H54 (cell line): ENCODE measurements at regions not wholly inside any gene's neighbourhood (a gene's known extent, or its start where the extent isn't known, plus 50 kb on each side); places are given as distances from the start of the nearest gene placed in this dataset.

Experiments
- DNase-seq: peaks from one replicate; pipeline ENCODE4 v3.0.0; 2011; ENCODE audit warnings: low spot score, mixed read lengths; ENCODE audit not compliant: insufficient read length
- FAIRE-seq: peaks from 3 replicates; lab custom pipeline; 2011; peaks lifted over from hg19 to GRCh38; lab: Jason Lieb, UNC
- POLR2A ChIP-seq: IDR thresholded peaks from 2 replicates; pipeline ENCODE4 v1.6.1; 2011; ENCODE audit warnings: low read depth, mild to moderate bottlenecking, low read length

DNA sequence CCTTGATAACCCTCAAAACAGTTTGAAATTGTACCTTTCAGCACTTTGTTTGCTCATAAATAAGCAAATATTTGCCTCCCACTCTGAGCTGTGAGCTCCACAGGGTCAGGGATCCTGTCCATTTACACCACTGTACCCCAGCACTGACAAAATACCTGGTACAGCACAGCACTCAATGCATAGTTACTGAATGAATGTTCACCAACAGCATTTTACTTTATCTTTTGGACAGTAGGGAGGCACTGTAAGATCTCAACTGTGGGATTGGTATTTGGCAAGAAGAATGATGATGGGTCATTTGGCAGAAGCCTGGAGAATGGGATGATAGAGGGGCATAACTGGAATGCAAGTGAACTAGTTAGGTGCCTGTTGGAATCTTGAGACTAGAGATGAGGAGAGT lies 127.2 kb upstream of the ARGLU1 start:
- no peak for TF ChIP-seq POLR2A
- DNase-seq (no peak), FAIRE-seq (no peak)

GRCh38 chr13:106691861-106692260 lies 123.9 kb upstream of the ARGLU1 start:
- TF ChIP-seq POLR2A, result no peak
- no peak for DNase-seq
- FAIRE-seq, result peak; percentile 23

- no peak for DNase-seq
- TF ChIP-seq POLR2A, result no peak
- no peak for FAIRE-seq
Observed at GRCh38 chr13:106691341-106691740, 123.4 kb upstream of the ARGLU1 start.

GRCh38 chr13:106690779-106691178 lies 122.8 kb upstream of the ARGLU1 start:
- FAIRE-seq (no peak), DNase-seq (no peak)
- no peak for TF ChIP-seq POLR2A

- DNase-seq, result no peak
- TF ChIP-seq POLR2A, result no peak
- no peak for FAIRE-seq
Observed at GRCh38 chr13:106689906-106690305, 122.0 kb upstream of the ARGLU1 start.

DNA sequence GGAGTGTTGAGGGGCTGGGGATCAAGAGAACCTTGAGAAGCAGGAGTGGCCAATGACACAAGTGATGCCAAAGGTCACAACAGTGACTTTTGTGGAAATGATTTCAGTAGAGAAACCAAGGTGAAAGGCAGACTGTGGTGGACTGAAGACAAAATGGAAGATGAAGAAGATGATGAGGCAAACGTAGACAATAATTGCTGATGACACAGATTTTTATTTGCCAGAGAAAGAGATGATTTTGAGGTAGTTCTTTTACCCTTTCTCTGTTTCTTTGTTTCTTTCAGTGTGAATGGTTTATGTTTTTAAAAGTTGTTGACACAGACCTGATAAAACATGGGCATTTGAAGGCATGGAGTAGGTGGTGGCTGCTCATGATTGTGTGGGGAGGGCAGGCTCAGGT lies 121.0 kb upstream of the ARGLU1 start:
- DNase-seq (no peak), FAIRE-seq (no peak)
- no peak for TF ChIP-seq POLR2A

GRCh38 chr13:106686163-106686562 lies 118.2 kb upstream of the ARGLU1 start:
- FAIRE-seq (no peak), DNase-seq (no peak)
- no peak for TF ChIP-seq POLR2A

DNA sequence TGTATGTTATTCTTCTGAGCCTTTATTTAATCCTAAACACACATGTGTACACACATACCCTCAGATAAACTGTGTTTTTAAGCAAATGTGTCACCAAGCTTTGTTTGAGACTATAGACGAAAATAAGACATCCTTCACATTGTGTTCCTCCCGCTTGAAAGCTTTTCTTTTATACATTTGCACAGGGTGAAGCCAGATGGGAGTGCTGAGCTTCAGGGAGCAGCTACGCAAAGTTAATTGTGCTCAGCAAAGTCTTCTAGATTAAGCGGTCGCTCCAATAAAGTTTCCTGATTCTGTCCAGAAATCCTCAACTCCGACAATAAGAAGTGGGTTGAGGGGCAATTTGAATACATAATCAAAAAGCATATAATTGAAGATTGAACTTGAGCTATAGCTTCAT lies 117.2 kb upstream of the ARGLU1 start:
- TF ChIP-seq POLR2A, result no peak
- DNase-seq (no peak), FAIRE-seq (no peak)

DNA sequence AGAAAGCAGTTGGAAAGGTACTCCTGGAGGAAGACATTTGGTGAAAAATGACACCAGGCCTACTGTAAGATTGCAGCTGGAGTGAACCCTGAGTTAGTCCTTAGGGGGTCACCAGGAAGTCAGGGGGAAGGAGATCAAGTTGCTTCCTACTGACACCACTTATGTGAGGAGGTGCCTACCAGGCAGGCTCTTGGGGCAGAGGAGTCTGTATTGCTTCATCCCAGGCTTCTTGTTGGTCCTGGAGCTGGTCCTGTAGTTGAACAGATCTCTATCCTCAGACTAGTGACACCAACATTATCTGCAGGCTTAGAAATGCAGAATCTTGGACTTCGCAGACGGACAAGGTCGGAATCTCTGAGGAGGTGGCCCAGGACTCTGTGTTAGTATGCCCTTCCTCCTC lies 116.0 kb upstream of the ARGLU1 start:
- DNase-seq, result no peak
- FAIRE-seq, result no peak
- TF ChIP-seq POLR2A, result no peak

DNA sequence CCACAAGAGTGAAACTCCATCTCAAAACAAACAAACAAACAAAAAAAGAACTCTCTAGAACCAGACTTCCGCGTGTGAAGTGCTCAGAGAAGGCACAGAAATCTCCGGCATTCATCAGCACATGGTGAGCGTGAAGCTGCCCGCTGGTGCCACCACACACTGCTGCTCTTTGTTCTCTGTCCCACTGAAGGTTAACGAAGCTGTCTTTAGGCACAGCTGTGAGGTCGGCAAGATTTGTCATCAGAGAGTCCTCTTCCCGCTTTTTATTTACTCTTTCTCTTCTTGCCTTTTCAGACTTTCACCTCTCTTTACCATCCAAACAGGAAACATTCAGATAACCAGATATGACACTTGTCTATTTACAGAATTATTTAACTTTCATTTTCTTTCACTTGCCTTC lies 115.2 kb upstream of the ARGLU1 start:
- FAIRE-seq (no peak), DNase-seq (no peak)
- TF ChIP-seq POLR2A, result no peak

GRCh38 chr13:106681997-106682396 lies 114.1 kb upstream of the ARGLU1 start:
- TF ChIP-seq POLR2A, result no peak
- FAIRE-seq, result no peak
- DNase-seq, result no peak

DNA sequence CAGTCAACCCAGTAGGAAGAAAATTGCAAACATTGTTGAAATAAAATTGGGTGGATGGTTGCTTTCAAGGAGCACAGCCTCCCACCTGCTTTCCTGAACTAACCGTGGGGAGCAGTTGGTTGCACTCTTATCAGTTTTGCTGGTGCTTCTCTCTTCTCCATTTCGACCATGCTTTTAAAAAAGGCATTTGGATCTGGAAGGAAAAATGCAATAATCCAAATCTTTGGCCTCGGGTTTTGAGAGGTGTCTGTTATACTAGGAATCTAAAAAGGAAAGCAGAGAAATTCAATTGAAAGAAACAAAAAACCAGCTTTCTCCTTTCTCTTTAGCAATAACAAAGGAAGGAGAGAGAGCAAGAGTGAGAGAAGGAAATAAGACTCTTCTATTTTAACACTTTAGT lies 113.6 kb upstream of the ARGLU1 start:
- no peak for FAIRE-seq
- no peak for DNase-seq
- no peak for TF ChIP-seq POLR2A

DNA sequence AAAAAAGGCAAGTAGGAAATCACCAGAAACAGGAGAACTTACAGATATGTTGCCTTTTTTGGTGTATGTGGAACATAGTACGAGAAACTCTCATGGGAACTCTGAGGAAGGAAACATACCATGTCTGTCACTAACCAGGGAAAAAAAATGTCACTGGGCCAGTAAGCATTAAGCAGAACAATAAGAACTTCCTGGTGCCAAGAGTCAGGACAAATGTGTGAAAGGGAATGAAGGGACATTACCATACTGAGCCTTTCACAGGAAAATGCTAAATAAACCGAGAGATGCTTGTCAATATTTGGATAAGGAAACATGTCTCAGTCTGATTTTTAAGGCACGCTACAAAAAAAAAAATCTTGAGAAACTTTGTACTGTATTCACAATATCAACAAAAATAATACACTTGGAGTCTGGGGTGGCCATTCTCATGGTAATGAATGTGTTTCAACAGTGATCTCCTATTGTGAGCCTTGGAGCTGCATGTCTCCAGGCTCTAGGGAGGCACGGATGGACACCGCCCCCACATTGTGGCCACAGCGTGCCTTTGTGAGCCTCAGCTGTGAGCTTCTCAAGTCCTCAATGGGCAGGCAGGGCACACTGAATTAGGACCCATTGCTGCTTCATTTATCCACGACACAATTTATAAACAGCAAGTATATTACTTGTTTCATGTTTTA lies 113.0 kb upstream of the ARGLU1 start:
- no peak for FAIRE-seq
- no peak for DNase-seq
- TF ChIP-seq POLR2A, result no peak

DNA sequence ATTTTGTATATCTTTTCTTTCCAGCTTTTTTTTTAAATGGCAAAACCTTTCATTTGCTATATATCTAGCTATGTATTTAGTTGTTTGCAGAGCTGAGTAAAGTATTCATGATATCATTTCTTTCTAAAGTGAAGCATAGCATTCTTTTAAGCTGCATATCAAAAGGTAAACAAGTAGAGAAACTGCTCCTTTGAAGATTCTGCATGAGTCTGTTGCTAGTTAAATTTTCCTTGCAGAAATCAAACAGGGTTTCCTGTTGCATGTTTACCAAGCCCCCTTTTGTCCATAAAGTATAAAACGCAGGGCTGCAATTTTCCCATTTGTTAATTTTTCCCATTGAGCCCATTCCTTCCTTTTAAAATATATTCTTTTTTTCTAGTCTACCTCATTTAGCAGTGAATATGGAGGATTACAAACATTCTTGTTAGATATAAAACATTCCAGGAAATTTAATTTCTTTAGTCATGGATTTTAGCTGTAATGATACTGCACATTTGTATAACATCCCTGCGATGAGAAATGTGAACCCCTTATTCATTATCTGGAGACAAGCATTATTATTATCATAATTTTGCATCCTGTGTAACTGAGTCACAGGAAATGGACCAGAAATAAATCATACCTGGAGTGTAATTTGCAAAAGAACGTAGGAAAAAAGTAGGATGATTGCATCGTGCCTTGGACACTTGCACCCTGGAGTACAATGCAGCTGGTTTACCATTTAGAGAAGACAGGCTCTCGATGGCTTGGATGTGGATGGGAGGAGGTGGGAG lies 110.9 kb upstream of the ARGLU1 start:
- no peak for TF ChIP-seq POLR2A
- FAIRE-seq (no peak), DNase-seq (no peak)

DNA sequence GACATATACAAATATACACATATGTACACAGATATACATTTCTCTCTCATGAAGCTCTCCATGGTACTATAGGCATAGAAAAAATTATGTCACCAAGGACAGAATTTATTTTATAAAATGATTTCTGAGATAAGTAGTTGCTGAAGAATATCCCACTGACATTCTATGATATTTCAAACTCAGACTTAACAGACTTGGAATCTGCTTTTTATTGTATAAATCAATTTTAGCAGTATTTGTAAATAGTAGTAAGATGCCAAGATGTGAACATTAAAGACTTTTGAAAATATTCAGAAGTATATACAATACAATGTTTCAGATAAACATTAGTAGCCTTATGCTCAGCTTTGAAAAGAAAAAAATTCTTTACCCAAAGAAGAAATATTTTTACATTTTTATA lies 107.4 kb upstream of the ARGLU1 start:
- FAIRE-seq (no peak), DNase-seq (no peak)
- TF ChIP-seq POLR2A, result no peak
